Astrocyte (in vitro differentiated cells and primary cell): ENCODE measurements at regions not wholly inside any gene's neighbourhood (a gene's known extent, or its start where the extent isn't known, plus 50 kb on each side); places are given as distances from the start of the nearest gene placed in this dataset.

Experiments used
- EZH2 ChIP-seq: IDR thresholded peaks from 2 replicates; pipeline ENCODE4 v1.6.1; 2012; ENCODE audit warnings: mild to moderate bottlenecking, low read length, inconsistent platforms; ENCODE audit not compliant: insufficient read depth
- TF ChIP-seq, protein P1 (sequence below): IDR thresholded peaks from 2 replicates; pipeline ENCODE4 v1.5.1; 2011; ENCODE audit warnings: low read depth, mild to moderate bottlenecking, inconsistent platforms, low read length, moderate library complexity; ENCODE audit not compliant: insufficient read depth

DNA sequence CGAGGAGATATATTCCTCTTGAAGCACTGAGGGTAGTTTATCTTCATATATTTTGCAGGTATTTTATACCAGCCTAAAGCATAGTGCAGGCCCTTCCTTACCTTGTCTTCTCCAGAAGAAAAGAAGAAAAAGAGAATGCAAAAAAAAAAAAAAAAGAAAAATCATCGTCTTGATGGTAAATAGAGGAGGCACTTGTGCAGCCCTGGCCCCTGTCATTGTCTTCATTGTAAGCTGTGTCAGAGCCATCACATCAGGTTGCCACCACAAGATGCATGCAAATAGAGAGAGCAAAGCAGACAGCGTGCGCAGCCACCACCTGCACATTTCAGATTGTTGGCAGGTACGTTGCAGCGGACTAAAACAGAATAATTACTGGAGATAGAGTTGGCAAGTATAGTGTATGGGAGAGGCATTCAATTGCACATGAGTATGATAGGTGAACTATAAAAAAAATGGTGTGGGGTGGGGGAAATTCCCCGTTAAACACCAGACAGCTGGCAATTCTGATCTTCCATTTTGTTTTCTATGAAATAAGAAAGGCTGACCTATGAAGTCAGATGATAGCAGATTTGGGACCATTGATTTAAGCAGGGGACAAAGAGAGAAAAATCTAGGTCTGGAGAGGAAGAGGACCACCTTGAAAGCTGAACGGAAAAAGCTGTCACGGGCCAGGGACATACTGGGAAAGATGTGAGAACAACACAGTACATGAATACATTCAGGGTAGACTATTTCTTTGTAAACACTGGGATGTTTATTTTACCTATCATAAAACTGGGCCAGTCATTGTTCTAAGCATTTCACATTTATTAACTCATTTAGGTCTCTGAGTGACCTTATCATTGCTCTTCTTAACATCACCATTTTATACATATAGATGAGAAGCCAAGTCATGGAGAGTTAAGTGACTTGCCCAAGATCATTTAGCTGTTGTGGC lies 306.3 kb upstream of the SP8 start:
- TF ChIP-seq, protein P1, sequence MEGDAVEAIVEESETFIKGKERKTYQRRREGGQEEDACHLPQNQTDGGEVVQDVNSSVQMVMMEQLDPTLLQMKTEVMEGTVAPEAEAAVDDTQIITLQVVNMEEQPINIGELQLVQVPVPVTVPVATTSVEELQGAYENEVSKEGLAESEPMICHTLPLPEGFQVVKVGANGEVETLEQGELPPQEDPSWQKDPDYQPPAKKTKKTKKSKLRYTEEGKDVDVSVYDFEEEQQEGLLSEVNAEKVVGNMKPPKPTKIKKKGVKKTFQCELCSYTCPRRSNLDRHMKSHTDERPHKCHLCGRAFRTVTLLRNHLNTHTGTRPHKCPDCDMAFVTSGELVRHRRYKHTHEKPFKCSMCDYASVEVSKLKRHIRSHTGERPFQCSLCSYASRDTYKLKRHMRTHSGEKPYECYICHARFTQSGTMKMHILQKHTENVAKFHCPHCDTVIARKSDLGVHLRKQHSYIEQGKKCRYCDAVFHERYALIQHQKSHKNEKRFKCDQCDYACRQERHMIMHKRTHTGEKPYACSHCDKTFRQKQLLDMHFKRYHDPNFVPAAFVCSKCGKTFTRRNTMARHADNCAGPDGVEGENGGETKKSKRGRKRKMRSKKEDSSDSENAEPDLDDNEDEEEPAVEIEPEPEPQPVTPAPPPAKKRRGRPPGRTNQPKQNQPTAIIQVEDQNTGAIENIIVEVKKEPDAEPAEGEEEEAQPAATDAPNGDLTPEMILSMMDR = no peak
- TF ChIP-seq EZH2 = no peak
